Psoas muscle (tissue), 7 donors: ENCODE measurements at regions not wholly inside any gene's neighbourhood (a gene's known extent, or its start where the extent isn't known, plus 50 kb on each side); places are given as distances from the start of the nearest gene placed in this dataset.

Source experiments
- ATAC-seq, 4 donors: fragments of 200-7000 bp; cut with Tn5 transposase; one replicate each; pipeline ENCODE4 v1.9.1; 2020; ENCODE audit warnings: moderate library complexity in 3 of 4, mild to moderate bottlenecking in 2 of 4
- DNase-seq, 2 donors: peaks; one replicate each; pipeline ENCODE4 v3.0.0-alpha.2; 2020
- H3K27ac ChIP-seq: fragments of 200-600 bp; one replicate; pipeline ENCODE4 v1.8.0; 2022
- H3K27me3 ChIP-seq, 3 donors: fragments of 200-600 bp in 1 of 3; one replicate each; pipeline versions ENCODE4 v1.6.1 to v1.8.0; 2013 to 2022; ENCODE audit warnings: low read length in 2 of 3, mild to moderate bottlenecking in 2 of 3, moderate library complexity in 1 of 3; ENCODE audit not compliant: insufficient read depth in 3 of 3
- H3K36me3 ChIP-seq, 2 donors: fragments of 200-600 bp in 1 of 2; one replicate each; pipeline versions ENCODE4 v1.6.1 to v1.8.0; 2013 to 2022; ENCODE audit warnings: low read depth in 1 of 2, mild to moderate bottlenecking in 1 of 2, moderate library complexity in 1 of 2; ENCODE audit not compliant: insufficient read depth in 1 of 2
- H3K4me1 ChIP-seq: fragments of 200-600 bp; one replicate; pipeline ENCODE4 v1.8.0; 2022
- H3K4me3 ChIP-seq: fragments of 200-600 bp; one replicate; pipeline ENCODE4 v1.8.0; 2022; ENCODE audit warnings: mild to moderate bottlenecking
- H3K9me3 ChIP-seq: fragments of 200-600 bp; one replicate; pipeline ENCODE4 v1.8.0; 2022
- WGBS, 3 donors: extraction: QIAGEN DNeasy Blood & Tissue Kit; methylation state at CpG; one replicate each; pipeline versions ENCODE4 v1.1.6 to v1.1.7; 2013; 5-methylcytosine and 5-hydroxymethylcytosine counted together
- intact Hi-C, 2 donors: fragments of 100-400 bp; cut with DNase I; formaldehyde crosslinking; loops; one replicate each; pipeline versions ENCODE4 v1.11.0 to v1.14.2; 2022
- TF ChIP-seq, protein P1 (sequence below): fragments of 200-600 bp; IDR thresholded peaks from one replicate; pipeline ENCODE4 v1.8.0; 2022; ENCODE audit warnings: antibody characterized with exemption
- donor health status: healthy with polysubstance abuse.
- donor health status: DM: no; HTN: no; CAD: no; lungs with moderate emphysema.
- donor health status: Bipolar disorder and iron deficiency.
- donor health status: healthy.
- donor health status: DM: yes; HTN: yes; CAD: no.
- donor health status: DM: no; HTN: no; CAD: no.
- donor health status: DM: yes; HTN: yes; CAD: no.

DNA sequence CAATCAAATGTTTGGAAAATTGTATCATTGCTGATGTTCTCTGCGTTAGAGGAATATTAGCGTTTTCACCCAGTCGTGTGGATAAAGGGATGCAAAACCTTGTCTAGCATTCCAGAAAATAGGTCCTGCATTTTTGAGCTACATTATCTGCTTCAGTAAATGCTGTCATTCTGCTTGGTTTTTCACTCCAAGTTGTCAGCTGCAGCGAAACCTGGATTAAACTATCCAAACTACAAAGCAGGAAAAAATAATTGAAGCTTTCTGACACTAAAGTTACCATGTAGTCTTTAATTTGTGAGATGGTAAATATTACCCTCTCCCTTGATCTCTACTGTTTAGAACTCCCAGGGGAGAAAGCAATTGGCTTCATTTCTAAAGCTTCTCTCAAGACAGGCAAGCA lies 1795.5 kb upstream of the PRR20A start:
- WGBS, 3 donors: 64 to 74% (median 67%) methylated on average over 4 of the region's 4 CpGs
- DNase-seq (no peak), ATAC-seq (no peak)
- Histone ChIP-seq H3K9me3 (peaks cover 6% of the 10 kb centered on the region), H3K4me1 (no peaks in the 10 kb centered on the region), H3K27ac (no peak overlapping the region), H3K27me3 (no peaks in the 10 kb centered on the region), H3K36me3 (no peaks in the 10 kb centered on the region), H3K4me3 (no peak overlapping the region)
- intact Hi-C loops: no loop called here
- TF ChIP-seq, protein P1, sequence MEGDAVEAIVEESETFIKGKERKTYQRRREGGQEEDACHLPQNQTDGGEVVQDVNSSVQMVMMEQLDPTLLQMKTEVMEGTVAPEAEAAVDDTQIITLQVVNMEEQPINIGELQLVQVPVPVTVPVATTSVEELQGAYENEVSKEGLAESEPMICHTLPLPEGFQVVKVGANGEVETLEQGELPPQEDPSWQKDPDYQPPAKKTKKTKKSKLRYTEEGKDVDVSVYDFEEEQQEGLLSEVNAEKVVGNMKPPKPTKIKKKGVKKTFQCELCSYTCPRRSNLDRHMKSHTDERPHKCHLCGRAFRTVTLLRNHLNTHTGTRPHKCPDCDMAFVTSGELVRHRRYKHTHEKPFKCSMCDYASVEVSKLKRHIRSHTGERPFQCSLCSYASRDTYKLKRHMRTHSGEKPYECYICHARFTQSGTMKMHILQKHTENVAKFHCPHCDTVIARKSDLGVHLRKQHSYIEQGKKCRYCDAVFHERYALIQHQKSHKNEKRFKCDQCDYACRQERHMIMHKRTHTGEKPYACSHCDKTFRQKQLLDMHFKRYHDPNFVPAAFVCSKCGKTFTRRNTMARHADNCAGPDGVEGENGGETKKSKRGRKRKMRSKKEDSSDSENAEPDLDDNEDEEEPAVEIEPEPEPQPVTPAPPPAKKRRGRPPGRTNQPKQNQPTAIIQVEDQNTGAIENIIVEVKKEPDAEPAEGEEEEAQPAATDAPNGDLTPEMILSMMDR: no peak

DNA sequence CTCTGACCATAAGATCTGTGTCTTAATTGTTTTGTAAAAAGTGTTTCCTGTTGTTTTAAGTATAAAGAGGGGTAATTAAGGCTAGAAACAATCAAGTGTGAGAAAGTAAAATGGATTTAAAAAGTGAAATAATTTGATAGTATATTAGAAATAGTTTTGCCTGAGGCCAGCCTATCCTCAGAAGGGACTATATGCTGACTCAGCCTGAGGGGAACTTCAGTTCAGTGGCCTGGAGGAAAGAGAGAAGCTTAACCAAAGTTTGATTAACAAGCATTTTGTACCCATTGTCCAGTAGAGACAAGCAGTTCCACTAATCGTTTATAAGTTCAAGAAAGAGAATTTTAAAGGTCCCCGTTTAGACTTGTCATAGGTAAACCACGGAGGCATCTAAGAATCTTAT lies 1793.2 kb upstream of the PRR20A start:
- no peaks in the 10 kb centered on the region for H3K4me1 ChIP-seq
- DNase-seq (no peak), ATAC-seq (no peak)
- H3K36me3 ChIP-seq: no peaks in the 10 kb centered on the region
- TF ChIP-seq, protein P1: no peak
- no peak overlapping the region for H3K4me3 ChIP-seq
- intact Hi-C loops: no loop called here
- H3K27ac ChIP-seq: no peak overlapping the region
- 92 to 98% (median 95%) methylated on average over 3 of the region's 3 CpGs for WGBS, 3 donors
- H3K27me3 ChIP-seq: no peaks in the 10 kb centered on the region
- H3K9me3 ChIP-seq: peaks cover 6% of the 10 kb centered on the region

DNA sequence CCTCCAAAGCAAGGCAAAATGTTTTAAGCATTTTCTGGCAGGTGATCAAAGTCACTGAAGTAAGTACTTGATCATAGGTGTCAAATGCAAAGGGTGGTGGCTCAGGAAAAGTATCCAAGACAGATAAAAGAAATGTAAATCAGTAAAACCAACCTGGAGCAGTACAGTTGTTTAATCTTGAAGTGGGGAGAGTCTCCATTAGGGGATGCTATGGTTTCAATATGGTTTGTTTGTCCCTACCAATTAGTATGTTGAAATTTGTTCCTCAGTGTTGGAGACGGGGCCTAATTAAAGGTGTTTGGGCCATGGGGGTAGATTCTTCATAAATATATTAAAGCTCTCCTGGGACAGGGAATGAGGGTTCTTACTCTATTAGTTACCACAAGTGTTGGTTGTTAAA lies 1781.7 kb upstream of the PRR20A start:
- TF ChIP-seq, protein P1: no peak
- H3K4me3 ChIP-seq: no peak overlapping the region
- intact Hi-C loops: no loop called here
- no peaks in the 10 kb centered on the region for H3K4me1 ChIP-seq
- DNase-seq: no peak
- H3K36me3 ChIP-seq: no peaks in the 10 kb centered on the region
- no peak overlapping the region for H3K27ac ChIP-seq
- no peaks in the 10 kb centered on the region for H3K27me3 ChIP-seq
- WGBS, 3 donors: 64 to 83% (median 69%) methylated on average over 1 of the region's 1 CpG
- no peak for ATAC-seq
- no peaks in the 10 kb centered on the region for H3K9me3 ChIP-seq

DNA sequence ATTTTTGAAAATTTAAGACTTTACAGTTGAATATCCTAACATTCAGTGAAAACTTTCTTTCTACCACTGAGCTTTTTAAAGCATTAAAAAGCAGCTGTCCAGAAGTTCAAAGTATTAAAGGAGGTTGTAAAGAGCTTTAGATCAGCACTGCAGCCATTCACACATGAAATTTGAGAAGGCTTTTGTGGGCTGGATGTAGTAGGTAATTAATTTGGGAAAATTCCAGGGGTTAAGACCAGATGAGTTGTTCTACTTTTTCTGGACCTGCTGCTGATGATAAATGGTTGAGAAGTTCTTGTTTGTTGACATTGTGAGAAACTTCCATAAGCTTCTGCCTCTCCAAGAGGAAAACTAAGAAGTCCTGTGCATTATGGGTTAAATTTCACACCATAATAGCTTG lies 1779.6 kb upstream of the PRR20A start:
- TF ChIP-seq, protein P1: no peak
- Histone ChIP-seq H3K9me3 (no peaks in the 10 kb centered on the region), H3K27ac (no peak overlapping the region), H3K27me3 (no peaks in the 10 kb centered on the region), H3K4me1 (no peaks in the 10 kb centered on the region), H3K36me3 (no peaks in the 10 kb centered on the region), H3K4me3 (no peak overlapping the region)
- DNase-seq: no peak
- intact Hi-C loops: no loop called here
- no peak for ATAC-seq

DNA sequence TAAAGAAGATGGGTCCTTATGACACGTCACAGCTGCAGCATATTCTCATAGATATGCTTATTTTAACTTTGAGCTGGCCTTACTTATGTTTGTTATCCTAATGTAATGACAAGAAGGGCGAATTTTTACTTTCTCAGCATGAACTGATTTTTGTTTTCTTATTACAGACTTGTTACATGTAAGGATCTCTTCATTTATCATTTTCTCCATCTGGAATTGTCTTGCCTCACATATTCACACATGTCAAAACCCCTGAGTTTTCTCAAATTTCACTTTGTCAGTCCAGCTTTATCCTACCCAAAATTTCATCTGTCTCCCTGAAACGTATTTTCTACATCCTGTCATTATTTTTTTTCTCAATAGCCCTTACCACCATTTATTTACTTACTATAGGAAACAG lies 1774.0 kb upstream of the PRR20A start:
- ATAC-seq (no peak), DNase-seq (no peak)
- Histone ChIP-seq H3K36me3 (no peaks in the 10 kb centered on the region), H3K9me3 (no peaks in the 10 kb centered on the region), H3K27me3 (no peaks in the 10 kb centered on the region), H3K27ac (no peak overlapping the region), H3K4me1 (no peaks in the 10 kb centered on the region), H3K4me3 (no peak overlapping the region)
- TF ChIP-seq, protein P1: no peak
- intact Hi-C loops: no loop called here
- 36 to 41% (median 40%) methylated on average over 3 of the region's 3 CpGs for WGBS, 3 donors
